GM13977 (cell line): ENCODE measurements at regions not wholly inside any gene's neighbourhood (a gene's known extent, or its start where the extent isn't known, plus 50 kb on each side); places are given as distances from the start of the nearest gene placed in this dataset.

Source experiments
- DNase-seq: peaks from one replicate; pipeline ENCODE4 v3.0.0; 2012; ENCODE audit warnings: low spot score
- in situ Hi-C: fragments of 300-500 bp; cut with MboI; formaldehyde crosslinking; loops from one replicate; pipeline ENCODE4 v1.12.0; 2022; ENCODE audit warnings: low sequenced_read_pairs, low pct_unique_long_range_greater_than_20kb, mixed read lengths, inconsistent platforms; ENCODE audit not compliant: unreplicated experiment
- TF ChIP-seq, protein P1 (sequence below): IDR thresholded peaks from 2 replicates; pipeline ENCODE4 v1.5.1; 2012; ENCODE audit warnings: mild to moderate bottlenecking, control low read depth; ENCODE audit not compliant: insufficient read depth; ENCODE audit errors: extremely low read depth, missing control alignments

- TF ChIP-seq, protein P1, sequence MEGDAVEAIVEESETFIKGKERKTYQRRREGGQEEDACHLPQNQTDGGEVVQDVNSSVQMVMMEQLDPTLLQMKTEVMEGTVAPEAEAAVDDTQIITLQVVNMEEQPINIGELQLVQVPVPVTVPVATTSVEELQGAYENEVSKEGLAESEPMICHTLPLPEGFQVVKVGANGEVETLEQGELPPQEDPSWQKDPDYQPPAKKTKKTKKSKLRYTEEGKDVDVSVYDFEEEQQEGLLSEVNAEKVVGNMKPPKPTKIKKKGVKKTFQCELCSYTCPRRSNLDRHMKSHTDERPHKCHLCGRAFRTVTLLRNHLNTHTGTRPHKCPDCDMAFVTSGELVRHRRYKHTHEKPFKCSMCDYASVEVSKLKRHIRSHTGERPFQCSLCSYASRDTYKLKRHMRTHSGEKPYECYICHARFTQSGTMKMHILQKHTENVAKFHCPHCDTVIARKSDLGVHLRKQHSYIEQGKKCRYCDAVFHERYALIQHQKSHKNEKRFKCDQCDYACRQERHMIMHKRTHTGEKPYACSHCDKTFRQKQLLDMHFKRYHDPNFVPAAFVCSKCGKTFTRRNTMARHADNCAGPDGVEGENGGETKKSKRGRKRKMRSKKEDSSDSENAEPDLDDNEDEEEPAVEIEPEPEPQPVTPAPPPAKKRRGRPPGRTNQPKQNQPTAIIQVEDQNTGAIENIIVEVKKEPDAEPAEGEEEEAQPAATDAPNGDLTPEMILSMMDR: no peak
- in situ Hi-C loops: no loop called here
- DNase-seq: no peak
Observed at GRCh38 chr16:52247737-52248136, 299.2 kb downstream of the TOX3 start.

DNA sequence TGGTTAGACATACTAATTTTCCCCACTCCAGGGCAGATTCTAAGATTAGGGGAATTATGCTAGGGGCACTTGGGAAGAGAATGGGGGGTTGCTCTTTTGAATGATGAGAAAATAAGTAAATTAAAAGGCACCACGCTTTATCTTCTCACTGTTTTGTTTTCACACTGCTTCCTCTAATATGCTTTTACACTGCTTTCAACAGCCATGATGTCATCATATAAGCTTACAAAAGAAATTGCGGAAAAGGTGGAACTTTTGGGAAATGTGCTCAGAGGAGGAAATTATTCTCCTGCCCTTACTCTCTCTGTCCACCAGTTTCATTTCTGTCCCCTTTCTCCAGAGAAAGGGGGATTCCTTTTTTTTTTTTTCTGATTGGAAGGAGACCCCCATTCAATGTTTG is 308.2 kb downstream of the TOX3 start:
- TF ChIP-seq, protein P1: no peak
- in situ Hi-C loops: no loop called here
- DNase-seq: no peak

DNA sequence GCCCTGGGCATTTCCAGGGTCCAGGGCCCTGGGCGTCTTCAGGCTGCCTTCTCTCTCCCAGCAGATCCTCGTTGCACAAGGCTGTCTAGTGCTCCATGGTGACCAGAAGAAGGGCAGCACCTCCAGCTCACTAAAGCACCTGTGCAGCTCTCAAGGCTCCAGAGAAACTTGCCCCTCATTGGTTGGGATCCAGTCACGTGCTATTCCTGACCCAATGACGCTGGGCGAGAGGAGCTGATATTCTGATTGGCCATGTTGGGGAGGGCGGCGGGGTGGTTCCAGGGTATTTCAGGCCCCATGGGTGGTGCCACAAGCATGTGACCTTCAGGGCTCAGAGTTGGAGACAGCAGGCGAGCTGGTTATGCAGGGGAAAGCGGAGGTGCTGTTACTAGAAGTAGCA is 309.1 kb downstream of the TOX3 start:
- in situ Hi-C loops: no loop called here
- TF ChIP-seq, protein P1: no peak
- no peak for DNase-seq

DNA sequence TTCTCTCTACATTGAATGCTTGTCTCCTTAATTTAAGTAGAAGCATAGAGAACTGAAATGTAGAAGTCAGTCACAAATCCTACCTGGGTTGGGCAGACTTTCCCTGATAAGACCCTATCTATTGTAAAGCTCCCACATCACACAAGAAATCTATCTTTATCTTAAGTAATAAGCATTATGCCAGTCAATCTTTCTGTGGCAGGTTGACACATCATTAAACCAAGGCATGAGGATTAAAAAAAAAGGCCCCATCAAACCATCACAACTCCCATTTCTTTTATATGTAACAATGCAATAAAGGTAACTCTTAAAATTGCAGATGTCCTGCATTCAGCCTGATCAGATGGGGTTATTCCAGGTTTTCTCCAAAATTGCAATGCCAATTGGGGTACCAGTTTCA is 311.8 kb downstream of the TOX3 start:
- in situ Hi-C loops: no loop called here
- TF ChIP-seq, protein P1: no peak
- no peak for DNase-seq

- TF ChIP-seq, protein P1: no peak
- in situ Hi-C loops: no loop called here
Observed at GRCh38 chr16:52234626-52235025, 312.3 kb downstream of the TOX3 start.

GRCh38 chr16:52229471-52229870 is 317.5 kb downstream of the TOX3 start:
- TF ChIP-seq, protein P1: no peak
- in situ Hi-C loops: no loop called here
- DNase-seq: no peak

More at GRCh38 chr16:52234626-52235025, 312.3 kb downstream of the TOX3 start:
- no peak for DNase-seq

GRCh38 chr16:52227851-52228250 is 319.1 kb downstream of the TOX3 start:
- TF ChIP-seq, protein P1: no peak
- in situ Hi-C loops: no loop called here
- no peak for DNase-seq
